Bone marrow (tissue), 2 donors: ENCODE measurements at regions not wholly inside any gene's neighbourhood (a gene's known extent, or its start where the extent isn't known, plus 50 kb on each side); places are given as distances from the start of the nearest gene placed in this dataset.

Experiments used
- DNase-seq, 2 donors: peaks; one replicate each; lab custom pipeline; 2025; lab: John Stamatoyannopoulos, UW

GRCh38 chr18:2172881-2173280 lies 398.4 kb downstream of the METTL4 start:
- DNase-seq: no peak

GRCh38 chr18:2173486-2173885 lies 397.8 kb downstream of the METTL4 start:
- DNase-seq: no peak

GRCh38 chr18:2178036-2178435 lies 393.3 kb downstream of the METTL4 start:
- DNase-seq: no peak

GRCh38 chr18:2179498-2180183 lies 391.7 kb downstream of the METTL4 start:
- no peak for DNase-seq

GRCh38 chr18:2180586-2180985 lies 390.7 kb downstream of the METTL4 start:
- DNase-seq: no peak

GRCh38 chr18:2183432-2183831 lies 387.9 kb downstream of the METTL4 start:
- DNase-seq: no peak

- no peak for DNase-seq
Measured at GRCh38 chr18:2186967-2187366, 384.3 kb downstream of the METTL4 start.

- DNase-seq: no peak
Measured at GRCh38 chr18:2188258-2188657, 383.0 kb downstream of the METTL4 start.

- no peak for DNase-seq
Measured at GRCh38 chr18:2191180-2191790, 380.0 kb downstream of the METTL4 start.

GRCh38 chr18:2192562-2192961 lies 378.7 kb downstream of the METTL4 start:
- no peak for DNase-seq

GRCh38 chr18:2197946-2198345 lies 373.4 kb downstream of the METTL4 start:
- DNase-seq: no peak

- DNase-seq: no peak
Measured at GRCh38 chr18:2199060-2199459, 372.2 kb downstream of the METTL4 start.

- no peak for DNase-seq
Measured at GRCh38 chr18:2201036-2201600, 370.2 kb downstream of the METTL4 start.

GRCh38 chr18:2204736-2205135 lies 366.6 kb downstream of the METTL4 start:
- no peak for DNase-seq

GRCh38 chr18:2207294-2207693 lies 364.0 kb downstream of the METTL4 start:
- no peak for DNase-seq

GRCh38 chr18:2212598-2213205 lies 358.6 kb downstream of the METTL4 start:
- DNase-seq: no peak

GRCh38 chr18:2213905-2214304 lies 357.4 kb downstream of the METTL4 start:
- DNase-seq: no peak

GRCh38 chr18:2217356-2217755 lies 353.9 kb downstream of the METTL4 start:
- no peak for DNase-seq

GRCh38 chr18:2218101-2218500 lies 353.2 kb downstream of the METTL4 start:
- no peak for DNase-seq

GRCh38 chr18:2219706-2220105 lies 351.6 kb downstream of the METTL4 start:
- no peak for DNase-seq

GRCh38 chr18:2222270-2223185 lies 348.8 kb downstream of the METTL4 start:
- no peak for DNase-seq

- DNase-seq: no peak
Measured at GRCh38 chr18:2223449-2223848, 347.9 kb downstream of the METTL4 start.
